ENCODE measurements at regions not wholly inside any gene's neighbourhood (a gene's known extent, or its start where the extent isn't known, plus 50 kb on each side); places are given as distances from the start of the nearest gene placed in this dataset.

DNA sequence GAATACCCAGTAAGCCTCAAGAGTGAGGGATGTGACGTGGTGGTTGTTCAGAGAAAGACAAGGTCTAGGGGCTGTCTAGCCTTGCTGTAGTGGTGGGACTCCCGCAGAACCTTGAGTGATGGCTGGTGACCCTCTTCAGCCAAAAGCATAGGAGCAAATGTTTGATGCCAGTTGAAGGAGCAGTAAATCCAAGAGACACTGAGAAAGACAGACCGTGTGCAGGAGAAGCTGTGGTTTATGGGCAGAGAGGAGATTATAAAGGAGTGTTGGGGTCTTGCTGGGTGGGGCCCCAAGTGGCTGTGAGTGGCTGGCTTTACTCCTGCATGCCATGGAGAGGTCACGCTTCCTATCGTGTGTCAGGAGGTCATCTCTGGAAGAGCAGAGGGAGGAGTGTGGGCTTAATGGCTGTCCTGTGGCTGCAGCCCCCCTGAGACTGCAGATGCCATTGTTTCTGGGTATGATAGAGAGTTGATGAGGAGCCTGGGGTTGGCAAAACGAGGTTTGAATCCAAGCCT is 152.0 kb upstream of the CCND2 start:
- peak overlapping the region in 8 of 11 experiments; percentile 50 to 96 (median 84); a peak in 16 of 22 replicates for H3K4me2 ChIP-seq
- H3K36me3 ChIP-seq, result no peaks in the 10 kb centered on the region
- no peaks in the 10 kb centered on the region for H3K9me3 ChIP-seq (replicated peaks in 1 of 11)
- H3K4me3 ChIP-seq, result no peak overlapping the region
- peaks cover 35 to 64% (median 54%) of the 10 kb centered on the region in 10 experiments for H3K4me1 ChIP-seq
- H3K27ac ChIP-seq, result peak overlapping the region in 6 of 11 experiments; percentile 45 to 71 (median 64); a peak in 11 of 22 replicates
- no peak overlapping the region for H3K9ac ChIP-seq
- TF ChIP-seq Cebpa-rat (IDR thresholded peaks at IDR 0.05), result no peak
- no peaks in the 10 kb centered on the region for H4K20me1 ChIP-seq
- no peaks in the 10 kb centered on the region for H3K27me3 ChIP-seq

DNA sequence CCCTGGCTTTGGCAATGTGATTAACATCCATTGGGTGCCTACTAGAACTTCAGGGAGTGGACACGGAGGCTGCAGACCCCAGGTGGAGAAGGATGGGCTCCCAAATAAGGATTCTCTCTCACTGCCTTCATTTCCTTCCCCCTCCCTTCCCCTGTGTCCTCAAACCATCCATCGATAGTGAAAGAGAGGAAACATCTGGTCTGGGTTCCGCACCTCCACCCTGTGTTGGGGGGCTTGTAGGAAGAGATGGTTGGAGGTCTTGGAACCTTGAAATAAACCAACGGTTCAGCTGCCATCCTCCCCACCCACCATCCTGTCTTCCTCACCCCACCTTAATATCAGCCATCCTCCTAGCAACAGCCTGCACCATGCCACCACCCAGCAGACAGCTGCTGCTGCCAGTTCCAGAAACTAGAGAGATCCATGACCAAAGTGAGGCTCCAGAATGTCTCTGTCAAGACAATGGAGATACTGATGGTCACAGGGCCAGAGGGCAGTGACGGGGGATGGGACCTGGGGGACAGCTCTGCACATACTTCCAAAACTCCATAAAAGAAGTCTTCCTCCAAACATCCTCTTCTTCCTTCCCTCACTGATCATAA is 153.1 kb upstream of the CCND2 start:
- Histone ChIP-seq H4K20me1 (no peaks in the 10 kb centered on the region), H3K4me2 (peak overlapping the region; percentile 24 to 96 (median 82)), H3K27ac (peak overlapping the region in 7 of 11 experiments; percentile 45 to 71 (median 64); a peak in 14 of 22 replicates)

GRCh38 chr12:4119157-4119761 is 154.3 kb upstream of the CCND2 start:
- peak overlapping the region in 6 of 11 experiments; percentile 42 to 67 (median 62); a peak in 9 of 22 replicates for H3K27ac ChIP-seq
- H4K20me1 ChIP-seq, result no peaks in the 10 kb centered on the region
- H3K4me3 ChIP-seq, result no peak overlapping the region
- peaks cover 48 to 81% (median 71%) of the 10 kb centered on the region in 10 experiments for H3K4me1 ChIP-seq
- H3K36me3 ChIP-seq, result no peaks in the 10 kb centered on the region
- no peaks in the 10 kb centered on the region for H3K27me3 ChIP-seq
- no peaks in the 10 kb centered on the region for H3K9me3 ChIP-seq (replicated peaks in 1 of 11)
- no peak overlapping the region for H3K9ac ChIP-seq
- TF ChIP-seq Cebpa-rat (IDR thresholded peaks at IDR 0.05), result no peak
- peak overlapping the region; percentile 82 to 96 (median 90) for H3K4me2 ChIP-seq

More for the DNA sequence above, 153.1 kb upstream of the CCND2 start:
- Histone ChIP-seq H3K27me3 (no peaks in the 10 kb centered on the region), H3K4me3 (peak overlapping the region in 1 of 10 experiments; percentile 10; a peak in 1 of 20 replicates), H3K9me3 (replicated peaks in 1 of 11) (no peaks in the 10 kb centered on the region), H3K36me3 (no peaks in the 10 kb centered on the region), H3K4me1 (peaks cover 46 to 75% (median 65%) of the 10 kb centered on the region in 10 experiments), H3K9ac (peak overlapping the region in 4 of 11 experiments; percentile 4 to 37 (median 22); a peak in 4 of 22 replicates)
- TF ChIP-seq Cebpa-rat (IDR thresholded peaks at IDR 0.05), result no peak

DNA sequence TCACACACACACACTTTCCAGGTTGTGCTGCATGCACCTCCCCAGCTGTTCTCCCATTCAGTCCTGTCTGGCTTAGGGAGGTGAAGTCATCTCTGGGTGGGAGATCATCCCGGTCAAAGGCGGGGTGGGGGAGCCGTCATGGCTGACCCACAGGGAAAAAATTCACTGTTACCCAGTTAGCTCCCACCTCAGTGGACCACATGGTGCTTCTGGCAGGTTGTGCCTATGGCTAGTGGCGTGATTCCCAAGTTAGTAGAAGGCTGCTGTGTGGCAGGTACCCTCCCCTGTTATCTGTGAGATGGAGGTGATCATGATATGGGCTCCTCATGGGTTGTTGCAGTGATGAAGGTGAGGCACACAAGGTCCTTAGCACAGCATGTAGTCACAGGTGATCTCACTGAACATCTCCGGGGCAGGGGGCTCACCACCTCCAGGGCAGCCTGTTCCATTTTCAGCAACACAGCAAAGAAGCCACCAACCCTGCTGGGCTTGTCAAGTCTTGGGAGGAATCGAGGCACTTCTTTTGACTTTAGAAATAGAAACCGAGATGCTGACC is 154.9 kb upstream of the CCND2 start:
- no peak for TF ChIP-seq Cebpa-rat (IDR thresholded peaks at IDR 0.05)
- peak overlapping the region in 9 of 11 experiments; percentile 2 to 48 (median 23); a peak in 11 of 22 replicates for H3K9ac ChIP-seq
- peaks cover 48 to 79% (median 71%) of the 10 kb centered on the region in 10 experiments for H3K4me1 ChIP-seq
- H3K4me2 ChIP-seq, result peak overlapping the region; percentile 82 to 96 (median 90)
- peak overlapping the region in 3 of 10 experiments; percentile 5 to 20 (median 10); a peak in 2 of 20 replicates for H3K4me3 ChIP-seq
- H3K27me3 ChIP-seq, result no peaks in the 10 kb centered on the region
- no peaks in the 10 kb centered on the region for H4K20me1 ChIP-seq
- peak overlapping the region in 10 of 11 experiments; percentile 12 to 67 (median 56); a peak in 18 of 22 replicates for H3K27ac ChIP-seq
- no peaks in the 10 kb centered on the region for H3K36me3 ChIP-seq
- no peaks in the 10 kb centered on the region for H3K9me3 ChIP-seq (replicated peaks in 1 of 11)

DNA sequence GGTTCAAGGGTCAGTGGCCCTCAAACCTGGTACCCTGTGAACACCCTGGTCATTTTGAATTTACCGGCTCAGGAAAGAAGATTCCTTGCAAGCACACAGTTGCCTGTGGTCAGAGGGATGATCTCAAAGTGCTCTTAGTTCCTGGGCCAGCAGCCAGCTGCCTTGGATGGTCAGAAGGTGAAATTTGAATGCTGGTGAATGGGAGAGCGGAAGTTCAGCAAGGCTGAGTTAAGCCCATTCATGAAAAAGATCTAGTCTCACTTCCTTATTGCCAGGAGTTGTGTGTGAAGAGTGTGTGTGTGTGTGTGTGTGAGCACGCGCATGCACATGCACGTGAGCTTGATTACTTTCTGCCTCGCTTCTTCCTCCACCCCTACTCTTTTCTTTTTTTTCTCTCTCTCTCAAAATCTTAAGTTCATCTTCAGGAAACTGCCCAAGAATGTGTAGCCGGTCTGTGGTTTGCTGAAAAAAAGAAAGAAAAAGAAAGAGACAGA is 155.5 kb upstream of the CCND2 start:
- no peak for TF ChIP-seq Cebpa-rat (IDR thresholded peaks at IDR 0.05)
- H3K4me3 ChIP-seq, result peak overlapping the region in 8 of 10 experiments; percentile 5 to 30 (median 14); a peak in 6 of 20 replicates
- H3K4me1 ChIP-seq, result peaks cover 48 to 79% (median 74%) of the 10 kb centered on the region in 10 experiments
- H3K36me3 ChIP-seq, result no peaks in the 10 kb centered on the region
- H3K27me3 ChIP-seq, result no peaks in the 10 kb centered on the region
- no peaks in the 10 kb centered on the region for H4K20me1 ChIP-seq
- peak overlapping the region; percentile 82 to 96 (median 90) for H3K4me2 ChIP-seq
- H3K27ac ChIP-seq, result peak overlapping the region in 10 of 11 experiments; percentile 12 to 67 (median 56); a peak in 18 of 22 replicates
- no peaks in the 10 kb centered on the region for H3K9me3 ChIP-seq (replicated peaks in 1 of 11)
- peak overlapping the region in 9 of 11 experiments; percentile 3 to 48 (median 31); a peak in 15 of 22 replicates for H3K9ac ChIP-seq

DNA sequence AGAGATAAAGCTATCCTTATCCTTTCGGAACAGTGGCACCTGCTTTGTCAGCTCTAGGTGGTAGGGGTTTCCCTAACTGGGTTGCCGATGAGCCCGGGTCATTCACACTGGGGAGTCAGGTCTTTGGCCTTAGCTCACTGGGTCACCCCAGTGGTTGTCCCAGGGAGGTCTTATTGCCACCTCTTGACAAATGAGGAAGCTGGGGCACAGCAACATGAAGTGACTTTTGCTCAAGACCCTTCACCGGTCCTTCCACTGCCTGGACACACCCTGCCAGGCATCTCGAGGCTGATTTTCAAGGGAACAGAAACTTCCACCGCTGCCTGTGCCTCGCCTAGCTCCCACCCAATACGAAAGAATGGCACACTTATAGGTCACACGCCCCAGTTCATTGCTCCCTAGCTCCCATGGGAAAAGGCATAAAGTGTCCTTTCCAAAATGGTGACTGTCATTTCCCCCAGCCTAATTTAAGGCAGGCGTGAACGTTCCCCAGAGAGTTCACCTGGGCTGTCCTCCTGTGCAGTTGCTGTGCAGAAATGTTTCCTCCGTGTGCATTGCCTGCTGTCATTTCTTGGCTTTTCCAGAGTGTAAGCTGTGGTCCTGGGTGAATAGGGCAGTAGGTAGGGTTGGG is 156.1 kb upstream of the CCND2 start:
- Histone ChIP-seq H3K4me2 (peak overlapping the region; percentile 82 to 96 (median 90)), H3K36me3 (no peaks in the 10 kb centered on the region), H4K20me1 (no peaks in the 10 kb centered on the region), H3K4me1 (peaks cover 48 to 82% (median 76%) of the 10 kb centered on the region in 10 experiments), H3K9ac (peak overlapping the region in 8 of 11 experiments; percentile 8 to 48 (median 32); a peak in 10 of 22 replicates), H3K27ac (peak overlapping the region in 9 of 11 experiments; percentile 24 to 67 (median 59); a peak in 17 of 22 replicates), H3K27me3 (no peaks in the 10 kb centered on the region), H3K4me3 (peak overlapping the region in 7 of 10 experiments; percentile 12 to 30 (median 15); a peak in 6 of 20 replicates), H3K9me3 (replicated peaks in 1 of 11) (no peaks in the 10 kb centered on the region)
- no peak for TF ChIP-seq Cebpa-rat (IDR thresholded peaks at IDR 0.05)

DNA sequence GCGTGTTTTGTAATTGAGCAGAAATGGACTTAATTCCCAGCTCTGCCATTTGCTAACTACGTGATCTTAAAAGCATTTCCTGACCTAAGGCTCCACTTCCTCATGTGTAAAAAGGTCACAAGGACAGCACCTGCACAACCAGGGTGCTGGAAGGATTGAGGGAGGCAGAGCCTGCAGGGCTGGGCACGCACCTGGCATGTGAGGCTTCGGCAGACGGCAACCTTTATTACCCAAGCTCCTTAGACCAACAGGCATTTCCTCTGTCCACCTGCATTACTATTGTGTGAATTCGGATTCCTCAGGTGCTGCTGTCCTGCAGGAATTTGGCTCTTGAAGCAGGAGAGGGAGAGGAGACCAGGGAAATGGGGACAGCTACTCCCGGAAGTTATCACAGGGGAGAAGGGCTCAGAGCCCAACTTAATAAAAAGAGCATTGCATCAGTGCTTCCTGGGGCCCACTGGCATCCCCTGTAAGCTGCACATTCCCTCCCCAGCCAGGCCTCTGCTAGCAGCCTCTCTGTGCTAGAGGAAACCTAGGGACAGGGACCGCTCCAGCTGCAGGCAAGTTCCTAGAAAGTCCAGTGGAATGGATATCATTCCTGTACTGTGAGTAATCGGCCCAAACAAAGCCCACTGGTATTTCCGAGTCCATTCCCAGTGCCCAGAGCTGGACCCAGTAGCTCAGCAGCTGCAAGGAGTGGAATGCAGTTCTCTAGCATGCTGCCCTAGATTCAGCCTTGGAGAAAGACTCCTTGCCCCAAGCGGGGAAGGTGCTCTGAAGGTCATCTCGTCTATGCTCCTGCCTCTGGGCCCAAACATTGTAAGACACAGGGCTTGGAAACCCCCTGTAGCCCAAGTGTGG is 157.1 kb upstream of the CCND2 start:
- peak overlapping the region; percentile 82 to 96 (median 90) for H3K4me2 ChIP-seq
- no peaks in the 10 kb centered on the region for H3K9me3 ChIP-seq (replicated peaks in 1 of 11)
- H3K27me3 ChIP-seq, result no peaks in the 10 kb centered on the region
- H3K27ac ChIP-seq, result peak overlapping the region in 8 of 11 experiments; percentile 36 to 67 (median 56); a peak in 6 of 22 replicates
- H3K4me1 ChIP-seq, result peaks cover 48 to 75% (median 68%) of the 10 kb centered on the region in 10 experiments
- H3K36me3 ChIP-seq, result no peaks in the 10 kb centered on the region
- H3K4me3 ChIP-seq, result no peak overlapping the region; a peak in 2 of 20 replicates
- no peak overlapping the region for H3K9ac ChIP-seq
- no peak for TF ChIP-seq Cebpa-rat (IDR thresholded peaks at IDR 0.05)
- H4K20me1 ChIP-seq, result no peaks in the 10 kb centered on the region

GRCh38 chr12:4115570-4115969 is 158.0 kb upstream of the CCND2 start:
- H3K9me3 ChIP-seq (replicated peaks in 1 of 11), result no peaks in the 10 kb centered on the region
- H3K9ac ChIP-seq, result no peak overlapping the region
- no peaks in the 10 kb centered on the region for H3K27me3 ChIP-seq
- H3K36me3 ChIP-seq, result no peaks in the 10 kb centered on the region
- TF ChIP-seq Cebpa-rat (IDR thresholded peaks at IDR 0.05), result no peak
- no peak overlapping the region for H3K4me3 ChIP-seq
- H3K4me2 ChIP-seq, result peak overlapping the region; percentile 82 to 96 (median 90); a peak in 20 of 22 replicates
- peaks cover 48 to 66% (median 59%) of the 10 kb centered on the region in 10 experiments for H3K4me1 ChIP-seq
- H4K20me1 ChIP-seq, result no peaks in the 10 kb centered on the region
- H3K27ac ChIP-seq, result no peak overlapping the region

All from BLaER1 treated with 17β-estradiol and CSF1 and Interleukin-3, amounts not matched to agents 10 nM and 100 nM (cell line).